Tibial nerve (tissue), 3 donors: ENCODE measurements at regions not wholly inside any gene's neighbourhood (a gene's known extent, or its start where the extent isn't known, plus 50 kb on each side); places are given as distances from the start of the nearest gene placed in this dataset.

ENCODE experiments used
- POLR2A ChIP-seq, 2 donors: fragments of 450-650 bp; IDR thresholded peaks; one replicate each; pipeline ENCODE4 v1.6.1; 2017; ENCODE audit warnings: antibody characterized with exemption in 2 of 2, mild to moderate bottlenecking in 2 of 2, moderate library complexity in 2 of 2
- TF ChIP-seq, protein P1 (sequence below), 5 experiments: fragments of 200-600 bp in 3 of 5; fragments of 450-650 bp in 2 of 5; sonication (generic) in 3 of 5; IDR thresholded peaks; one replicate each; pipeline ENCODE4 v1.5.1; 2016 to 2019; ENCODE audit warnings: antibody characterized with exemption in 5 of 5, mild to moderate bottlenecking in 3 of 5, moderate library complexity in 2 of 5

DNA sequence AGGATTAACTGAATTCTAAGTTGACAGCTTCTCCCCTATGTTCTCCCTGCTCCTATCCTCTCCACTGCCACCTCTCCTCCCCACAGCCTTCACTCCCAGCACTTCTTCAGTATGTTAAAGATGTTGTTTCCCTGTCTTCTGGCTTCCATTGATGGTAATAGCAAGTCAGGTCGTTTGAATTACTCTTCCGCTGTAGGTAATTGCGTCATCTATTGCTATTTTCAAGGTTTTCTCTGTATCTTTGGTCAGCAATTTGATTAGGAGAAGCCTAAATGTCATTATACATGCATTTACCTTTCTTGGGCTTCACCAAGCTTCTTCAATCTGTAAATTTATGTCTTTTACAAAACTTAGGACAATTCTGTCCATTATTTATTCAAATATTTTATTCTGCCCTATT, 377.3 kb upstream of the KLF12 start:
- TF ChIP-seq, protein P1, sequence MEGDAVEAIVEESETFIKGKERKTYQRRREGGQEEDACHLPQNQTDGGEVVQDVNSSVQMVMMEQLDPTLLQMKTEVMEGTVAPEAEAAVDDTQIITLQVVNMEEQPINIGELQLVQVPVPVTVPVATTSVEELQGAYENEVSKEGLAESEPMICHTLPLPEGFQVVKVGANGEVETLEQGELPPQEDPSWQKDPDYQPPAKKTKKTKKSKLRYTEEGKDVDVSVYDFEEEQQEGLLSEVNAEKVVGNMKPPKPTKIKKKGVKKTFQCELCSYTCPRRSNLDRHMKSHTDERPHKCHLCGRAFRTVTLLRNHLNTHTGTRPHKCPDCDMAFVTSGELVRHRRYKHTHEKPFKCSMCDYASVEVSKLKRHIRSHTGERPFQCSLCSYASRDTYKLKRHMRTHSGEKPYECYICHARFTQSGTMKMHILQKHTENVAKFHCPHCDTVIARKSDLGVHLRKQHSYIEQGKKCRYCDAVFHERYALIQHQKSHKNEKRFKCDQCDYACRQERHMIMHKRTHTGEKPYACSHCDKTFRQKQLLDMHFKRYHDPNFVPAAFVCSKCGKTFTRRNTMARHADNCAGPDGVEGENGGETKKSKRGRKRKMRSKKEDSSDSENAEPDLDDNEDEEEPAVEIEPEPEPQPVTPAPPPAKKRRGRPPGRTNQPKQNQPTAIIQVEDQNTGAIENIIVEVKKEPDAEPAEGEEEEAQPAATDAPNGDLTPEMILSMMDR (IDR thresholded peaks at IDR 0.05) = no peak
- TF ChIP-seq POLR2A (IDR thresholded peaks at IDR 0.05) = no peak
